Fibroblast of mammary gland (primary cell): ENCODE measurements at regions not wholly inside any gene's neighbourhood (a gene's known extent, or its start where the extent isn't known, plus 50 kb on each side); places are given as distances from the start of the nearest gene placed in this dataset.
"Not testable (repeated sequence)": the region's sequence is repeated elsewhere in the genome, so short reads cannot be mapped to it uniquely, and the experiment has no call there.

ENCODE experiments used
- DNase-seq: peaks from one replicate; pipeline ENCODE4 v3.0.0-alpha.2; 2010; ENCODE audit warnings: low read depth
- H3K4me3 ChIP-seq: 2 replicates; pipeline ENCODE4 v1.5.1; 2011; ENCODE audit warnings: low read depth, mild to moderate bottlenecking, low read length, moderate library complexity; ENCODE audit not compliant: control insufficient read depth
- CTCF ChIP-seq: conservative IDR thresholded peaks from 2 replicates; pipeline ENCODE4 v1.5.1; 2011; ENCODE audit warnings: low read depth, low read length, inconsistent platforms; ENCODE audit not compliant: control insufficient read depth, insufficient read depth

- no peak for TF ChIP-seq CTCF
- H3K4me3 ChIP-seq, result no peak overlapping the region
- DNase-seq, result no peak
Observed at GRCh38 chr17:71201639-71202038, 919.2 kb upstream of the SOX9 start.

- no peak overlapping the region for H3K4me3 ChIP-seq
- no peak for TF ChIP-seq CTCF
- DNase-seq, result no peak
Observed at GRCh38 chr17:71202449-71202848, 918.4 kb upstream of the SOX9 start.

GRCh38 chr17:71203953-71204352 lies 916.9 kb upstream of the SOX9 start:
- no peak overlapping the region for H3K4me3 ChIP-seq
- TF ChIP-seq CTCF, result no peak
- peak; percentile 43 for DNase-seq

GRCh38 chr17:71205951-71206350 lies 914.9 kb upstream of the SOX9 start:
- H3K4me3 ChIP-seq, DNase-seq: not testable (repeated sequence)

GRCh38 chr17:71208111-71208704 lies 912.6 kb upstream of the SOX9 start:
- DNase-seq, result peak; percentile 83
- no peak for TF ChIP-seq CTCF
- H3K4me3 ChIP-seq, result no peak overlapping the region

- no peak overlapping the region for H3K4me3 ChIP-seq
- no peak for DNase-seq
- no peak for TF ChIP-seq CTCF
Observed at GRCh38 chr17:71213936-71214335, 906.9 kb upstream of the SOX9 start.

- no peak overlapping the region for H3K4me3 ChIP-seq
- no peak for TF ChIP-seq CTCF
- DNase-seq, result no peak
Observed at GRCh38 chr17:71217769-71218168, 903.1 kb upstream of the SOX9 start.
